ENCODE measurements at regions not wholly inside any gene's neighbourhood (a gene's known extent, or its start where the extent isn't known, plus 50 kb on each side); places are given as distances from the start of the nearest gene placed in this dataset.

- no peak overlapping the region for H3K4me3 ChIP-seq (ENCODE audit: low read depth, low read length)
- ChIA-PET CTCF (interaction anchor here (0.9 to 10.2 kb wide), 7 partner anchors 11 to 612 kb away, joined by 3 to 170 read pairs (median 6); no protein-coding TSS in a partner anchor), POLR2A (no interaction called here)
- no peaks in the 10 kb centered on the region for H3K36me3 ChIP-seq (ENCODE audit: control insufficient read depth, insufficient read depth, low read length)
- no peaks in the 10 kb centered on the region for H3K27me3 ChIP-seq (ENCODE audit: control insufficient read depth, insufficient read depth, low read length)
- TF ChIP-seq CTCF (IDR thresholded peaks at IDR 0.05; ENCODE audit: insufficient read depth, low read depth, low read length) = no peak
- no peak for DNase-seq (ENCODE audit: low read depth)
Measured at GRCh38 chr2:235134420-235134819, 182.6 kb downstream of the SH3BP4 start.

GRCh38 chr2:235135195-235135965, 183.6 kb downstream of the SH3BP4 start:
- H3K4me3 ChIP-seq (ENCODE audit: low read depth, low read length) = no peak overlapping the region
- no peak for TF ChIP-seq CTCF (IDR thresholded peaks at IDR 0.05; ENCODE audit: insufficient read depth, low read depth, low read length)
- ChIA-PET POLR2A (no interaction called here), CTCF (interaction anchor here (0.6 to 10.2 kb wide), 26 partner anchors 8 to 613 kb away, joined by 3 to 170 read pairs (median 4); no protein-coding TSS in a partner anchor)
- H3K36me3 ChIP-seq (ENCODE audit: control insufficient read depth, insufficient read depth, low read length) = no peaks in the 10 kb centered on the region
- DNase-seq (ENCODE audit: low read depth) = no peak
- 0 out of 2 replicates have a peak, but pooled peaks cover 1% of the 10 kb centered on the region for H3K27me3 ChIP-seq (ENCODE audit: control insufficient read depth, insufficient read depth, low read length)

DNA sequence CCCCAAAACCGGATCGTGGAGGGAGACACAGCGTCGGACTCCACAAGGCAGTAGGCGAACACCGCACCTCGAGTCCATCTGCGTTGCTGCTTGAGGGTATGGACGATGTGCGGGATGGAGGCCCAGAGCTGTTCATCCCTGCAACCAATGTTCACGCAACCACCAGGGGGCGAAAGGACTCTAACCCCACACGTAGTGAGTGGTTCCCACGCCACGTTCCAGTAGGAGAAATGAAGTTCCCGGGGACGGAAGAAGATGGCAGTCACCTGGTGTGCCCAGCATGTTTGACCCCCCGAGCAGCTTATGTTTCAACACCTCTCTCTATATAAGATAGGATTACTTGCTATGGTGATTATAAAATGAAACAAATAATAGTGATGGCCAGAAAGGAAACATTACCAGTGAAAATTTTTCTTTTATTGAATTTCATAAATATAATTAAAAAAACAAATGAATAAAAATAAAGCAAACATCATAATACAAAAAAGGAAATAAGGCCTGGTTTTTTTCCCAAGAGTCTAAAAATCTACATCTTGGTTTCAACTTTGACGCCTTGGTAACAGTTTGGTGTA, 184.3 kb downstream of the SH3BP4 start:
- ChIA-PET POLR2A (no interaction called here), CTCF (interaction anchor here (0.6 to 10.2 kb wide), 26 partner anchors 9 to 612 kb away, joined by 3 to 170 read pairs (median 4); no protein-coding TSS in a partner anchor)
- peak; percentile 85 for TF ChIP-seq CTCF (IDR thresholded peaks at IDR 0.05; ENCODE audit: insufficient read depth, low read depth, low read length)
- Histone ChIP-seq H3K27me3 (ENCODE audit: control insufficient read depth, insufficient read depth, low read length) (0 out of 2 replicates have a peak, but pooled peaks cover 1% of the 10 kb centered on the region), H3K4me3 (ENCODE audit: low read depth, low read length) (no peak overlapping the region), H3K36me3 (ENCODE audit: control insufficient read depth, insufficient read depth, low read length) (no peaks in the 10 kb centered on the region)
- no peak for DNase-seq (ENCODE audit: low read depth)

DNA sequence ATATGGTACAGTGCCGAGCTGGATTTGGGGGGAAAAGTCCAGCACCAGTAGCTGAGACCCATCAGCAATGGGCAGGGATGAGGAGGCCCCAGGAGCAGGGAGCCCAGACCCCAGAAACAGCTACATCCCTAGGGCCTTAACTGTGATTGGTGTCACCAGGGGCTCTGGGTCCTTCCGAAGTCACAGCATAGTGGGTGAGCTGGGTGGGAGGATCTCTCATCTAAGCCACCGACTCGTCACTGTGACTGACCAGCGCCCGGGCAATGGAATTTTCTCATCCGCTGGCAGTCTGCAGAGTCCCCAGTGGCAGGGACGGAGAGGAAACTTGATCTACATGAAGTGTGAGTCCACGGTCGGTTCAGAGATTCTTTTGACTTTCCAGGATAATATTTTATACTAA, 186.5 kb downstream of the SH3BP4 start:
- Histone ChIP-seq H3K36me3 (ENCODE audit: control insufficient read depth, insufficient read depth, low read length) (no peaks in the 10 kb centered on the region), H3K4me3 (ENCODE audit: low read depth, low read length) (no peak overlapping the region), H3K27me3 (ENCODE audit: control insufficient read depth, insufficient read depth, low read length) (peaks cover 5% of the 10 kb centered on the region; the same call in 1 of the 2 replicates)
- CTCF ChIA-PET = interaction anchor here (0.5 to 10.2 kb wide), 4 partner anchors 10 to 608 kb away, joined by 3 to 170 read pairs (median 16); no protein-coding TSS in a partner anchor
- TF ChIP-seq CTCF (IDR thresholded peaks at IDR 0.05; ENCODE audit: insufficient read depth, low read depth, low read length) = no peak
- POLR2A ChIA-PET = no interaction called here
- no peak for DNase-seq (ENCODE audit: low read depth)
